T-cell (primary cell): ENCODE measurements at regions not wholly inside any gene's neighbourhood (a gene's known extent, or its start where the extent isn't known, plus 50 kb on each side); places are given as distances from the start of the nearest gene placed in this dataset.
"Not testable (repeated sequence)": the region's sequence is repeated elsewhere in the genome, so short reads cannot be mapped to it uniquely, and the experiment has no call there.

ENCODE experiments used
- ATAC-seq, 4 experiments: fragments of 200-7000 bp in 3 of 4; fragments of 150-1000 bp in 1 of 4; cut with Tn5 transposase; replicated peaks in 1 of 4; 1 replicate in 3 of 4; 2 replicates in 1 of 4; pipeline ENCODE4 v1.10.0; 2021; ENCODE audit warnings: moderate library complexity in 3 of 4, mild to moderate bottlenecking in 2 of 4, moderate number of reproducible peaks in 1 of 4
- CTCF ChIA-PET, 2 donors: fragments of 300-600 bp; sonication (Branson Sonifier 250); formaldehyde crosslinking; loops; one replicate each; lab custom pipeline; 2022; ENCODE audit warnings: antibody characterized with exemption in 2 of 2; lab: Charles Lee
- POLR2A ChIA-PET, 2 donors: fragments of 300-600 bp; sonication (Branson Sonifier 250); formaldehyde crosslinking; loops; one replicate each; lab custom pipeline; 2022; ENCODE audit warnings: antibody characterized with exemption in 2 of 2; lab: Charles Lee
- DNase-seq, 35 experiments: peaks; one replicate each; pipeline versions ENCODE4 v3.0.0 to v3.0.0-alpha.2; 2013 to 2023
- H3K27ac ChIP-seq: one replicate; pipeline ENCODE4 v1.5.1; 2013; ENCODE audit warnings: low read length
- H3K27me3 ChIP-seq, 2 experiments: replicated peaks in 1 of 2; 1 replicate in 1 of 2; 2 replicates in 1 of 2; pipeline versions ENCODE4 v1.6.1 to v1.7.0; 2013; ENCODE audit warnings: low read length in 1 of 2, mixed read lengths in 1 of 2; ENCODE audit not compliant: control insufficient read depth in 2 of 2, insufficient read depth in 2 of 2; ENCODE audit errors: extremely low read depth in 1 of 2
- H3K36me3 ChIP-seq, 2 donors: 1 replicate in 1 of 2; 2 replicates in 1 of 2; pipeline versions ENCODE4 v1.6.1 to v1.7.0; 2013; ENCODE audit warnings: low read length in 1 of 2; ENCODE audit not compliant: control insufficient read depth in 2 of 2, insufficient read depth in 1 of 2; ENCODE audit errors: extremely low read depth in 1 of 2
- H3K4me1 ChIP-seq, 2 experiments: 1 replicate in 1 of 2; 2 replicates in 1 of 2; pipeline versions ENCODE4 v1.6.1 to v1.7.0; 2013; ENCODE audit warnings: low read length in 2 of 2, mixed read lengths in 1 of 2; ENCODE audit not compliant: insufficient read depth in 2 of 2, control insufficient read depth in 1 of 2; ENCODE audit errors: extremely low read depth in 1 of 2
- H3K4me3 ChIP-seq, 2 donors: 1 replicate in 1 of 2; 2 replicates in 1 of 2; pipeline versions ENCODE4 v1.5.1 to v1.7.0; 2013; ENCODE audit warnings: mild to moderate bottlenecking in 2 of 2, low read length in 1 of 2, moderate library complexity in 1 of 2; ENCODE audit not compliant: control insufficient read depth in 1 of 2; ENCODE audit errors: extremely low read depth in 1 of 2
- H3K9me3 ChIP-seq: 2 replicates; pipeline ENCODE4 v1.7.0; 2013
- H3K27ac Mint-ChIP-seq, 2 donors: one replicate each; pipeline ENCODE4 v1.8.0; 2020 to 2021; ENCODE audit warnings: mild to moderate bottlenecking in 2 of 2, mixed read lengths in 2 of 2
- H3K27me3 Mint-ChIP-seq, 2 donors: one replicate each; pipeline ENCODE4 v1.8.0; 2021 to 2022; ENCODE audit warnings: mixed read lengths in 2 of 2
- H3K36me3 Mint-ChIP-seq: one replicate; pipeline ENCODE4 v1.8.0; 2021; ENCODE audit warnings: mixed read lengths
- H3K4me1 Mint-ChIP-seq, 3 donors: one replicate each; pipeline ENCODE4 v1.8.0; 2020 to 2022; ENCODE audit warnings: mixed read lengths in 3 of 3, mild to moderate bottlenecking in 1 of 3
- H3K4me3 Mint-ChIP-seq, 3 donors: one replicate each; pipeline ENCODE4 v1.8.0; 2020 to 2022; ENCODE audit warnings: mild to moderate bottlenecking in 3 of 3, mixed read lengths in 3 of 3, moderate library complexity in 3 of 3
- H3K9me3 Mint-ChIP-seq, 3 donors: one replicate each; pipeline ENCODE4 v1.8.0; 2020 to 2022; ENCODE audit warnings: mixed read lengths in 3 of 3
- WGBS: methylation state at CpG from one replicate; pipeline ENCODE4 v1.1.5; 2013; ENCODE audit warnings: missing lambda C conversion rate; ENCODE audit not compliant: insufficient coverage; 5-methylcytosine and 5-hydroxymethylcytosine counted together

DNA sequence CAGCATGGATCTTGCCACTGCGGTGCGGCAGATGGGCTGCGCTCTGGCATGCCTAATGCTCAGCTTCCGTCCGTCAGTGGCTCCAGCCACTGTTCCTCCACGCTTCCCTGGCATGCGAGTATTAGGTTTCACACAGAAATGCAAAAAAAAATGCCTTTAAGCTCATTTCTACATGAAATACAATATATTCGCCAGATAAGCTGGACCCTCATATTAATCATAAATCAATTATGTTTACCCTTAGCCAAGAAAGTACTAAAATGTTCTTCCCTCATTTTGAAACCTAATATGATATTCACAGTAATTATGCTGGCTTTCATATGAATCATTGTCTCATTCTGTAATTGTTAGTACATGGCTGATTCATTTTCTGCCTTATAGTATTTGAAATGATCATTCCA is 115.5 kb upstream of the FAM241A start:
- WGBS: 84% methylated on average over 7 of the region's 8 CpGs
- no peaks in the 10 kb centered on the region for H3K4me1 Mint-ChIP-seq
- ChIA-PET POLR2A (no interaction called here), CTCF (interaction anchor here in 1 of 2 donors (0.6 kb wide), 1 partner anchor 12 kb away, joined by 3 read pairs; no protein-coding TSS in a partner anchor)
- H3K36me3 ChIP-seq: no peaks in the 10 kb centered on the region
- no peaks in the 10 kb centered on the region for H3K9me3 ChIP-seq
- H3K27me3 Mint-ChIP-seq: peaks cover 20 to 41% of the 10 kb centered on the region in 2 donors
- no peaks in the 10 kb centered on the region for H3K36me3 Mint-ChIP-seq
- H3K9me3 Mint-ChIP-seq: peaks cover 0 to 7% (median 0%) of the 10 kb centered on the region in 3 donors
- H3K4me1 ChIP-seq: no peaks in the 10 kb centered on the region
- DNase-seq (no peak), ATAC-seq (no peak)
- no peak overlapping the region for H3K27ac Mint-ChIP-seq
- no peak overlapping the region for H3K4me3 Mint-ChIP-seq
- H3K27me3 ChIP-seq: peaks cover 2 to 6% of the 10 kb centered on the region in 2 experiments
- no peak overlapping the region for H3K27ac ChIP-seq
- no peak overlapping the region for H3K4me3 ChIP-seq

DNA sequence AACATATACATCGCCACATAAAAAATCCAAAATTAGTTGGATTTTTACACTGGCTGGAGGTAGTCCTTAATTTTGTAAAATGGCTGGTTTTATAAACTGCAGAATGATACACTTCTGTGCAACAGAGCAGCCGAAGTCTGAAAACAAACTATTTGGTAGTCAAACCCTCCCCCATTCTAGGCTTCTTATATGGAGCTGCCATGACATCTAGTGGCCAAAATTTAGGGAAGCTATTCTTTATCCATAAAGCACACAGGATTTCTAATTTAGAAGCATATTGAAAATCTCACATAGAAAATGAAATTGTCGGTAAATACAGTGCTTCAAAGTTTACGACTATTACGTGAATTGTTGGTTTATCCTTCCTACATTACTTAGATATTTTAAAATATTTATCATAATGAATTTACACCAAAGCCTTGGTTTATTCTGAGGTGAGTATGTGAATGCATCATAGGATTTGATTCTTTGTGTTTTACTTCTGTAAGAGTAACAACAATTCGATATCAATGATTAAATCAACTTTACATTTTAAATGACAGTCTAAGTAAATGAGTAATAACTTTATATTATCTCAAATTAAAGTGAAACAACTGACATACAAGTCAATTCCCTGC is 113.4 kb upstream of the FAM241A start:
- Mint-ChIP-seq H3K4me3 (no peak overlapping the region), H3K9me3 (peaks cover 0 to 4% (median 0%) of the 10 kb centered on the region in 3 donors), H3K27ac (no peak overlapping the region), H3K4me1 (no peaks in the 10 kb centered on the region), H3K27me3 (peaks cover 21 to 33% of the 10 kb centered on the region in 2 donors), H3K36me3 (no peaks in the 10 kb centered on the region)
- POLR2A ChIA-PET: no interaction called here
- Histone ChIP-seq H3K36me3 (no peaks in the 10 kb centered on the region), H3K27me3 (peaks cover 2 to 10% of the 10 kb centered on the region in 2 experiments), H3K27ac (no peak overlapping the region), H3K4me1 (no peaks in the 10 kb centered on the region), H3K9me3 (no peaks in the 10 kb centered on the region), H3K4me3 (no peak overlapping the region)
- no peak for DNase-seq
- no peak for ATAC-seq
- no CpG with 5 or more reads among the region's 6 CpGs for WGBS
- CTCF ChIA-PET: no interaction called here

DNA sequence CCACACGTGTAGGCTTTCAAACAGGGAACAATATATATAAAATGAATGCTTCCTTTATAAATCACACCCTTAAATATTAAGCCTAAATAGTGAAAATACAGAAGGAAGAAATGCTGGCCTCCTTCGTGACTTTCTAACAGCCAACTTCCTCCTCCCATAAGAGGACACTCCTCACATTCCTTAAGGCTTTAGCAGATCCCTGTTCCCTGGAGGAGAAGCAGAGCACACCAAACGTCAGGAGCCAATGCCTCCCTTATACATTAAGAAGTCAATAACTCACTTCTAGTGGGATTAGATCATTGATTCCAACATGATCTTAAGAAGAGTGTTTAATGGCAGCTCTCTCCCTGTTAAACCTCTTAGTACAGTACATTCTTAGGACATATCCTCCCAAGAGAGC is 108.4 kb upstream of the FAM241A start:
- DNase-seq: no peak
- ChIA-PET CTCF (no interaction called here), POLR2A (no interaction called here)
- Histone ChIP-seq H3K9me3 (no peaks in the 10 kb centered on the region), H3K4me3 (no peak overlapping the region), H3K27ac (no peak overlapping the region), H3K4me1 (no peaks in the 10 kb centered on the region), H3K36me3 (no peaks in the 10 kb centered on the region), H3K27me3 (peaks cover 2 to 8% of the 10 kb centered on the region in 2 experiments)
- no peaks in the 10 kb centered on the region for H3K36me3 Mint-ChIP-seq
- no peak overlapping the region for H3K4me3 Mint-ChIP-seq
- H3K27me3 Mint-ChIP-seq: peaks cover 15 to 23% of the 10 kb centered on the region in 2 donors
- ATAC-seq: no peak
- no CpG with 5 or more reads among the region's 3 CpGs for WGBS
- H3K27ac Mint-ChIP-seq: no peak overlapping the region
- H3K4me1 Mint-ChIP-seq: no peaks in the 10 kb centered on the region
- H3K9me3 Mint-ChIP-seq: no peaks in the 10 kb centered on the region

GRCh38 chr4:112038861-112039260 is 106.4 kb upstream of the FAM241A start:
- POLR2A ChIA-PET: no interaction called here
- WGBS: 93% methylated on average over 2 of the region's 2 CpGs
- Histone ChIP-seq H3K4me1 (no peaks in the 10 kb centered on the region), H3K9me3 (no peaks in the 10 kb centered on the region), H3K4me3 (no peak overlapping the region), H3K27ac (no peak overlapping the region), H3K36me3 (no peaks in the 10 kb centered on the region), H3K27me3 (peaks cover 0 to 4% of the 10 kb centered on the region in 2 experiments)
- no peak for ATAC-seq
- Mint-ChIP-seq H3K4me3 (no peak overlapping the region), H3K9me3 (no peaks in the 10 kb centered on the region), H3K27me3 (peaks cover 12 to 18% of the 10 kb centered on the region in 2 donors), H3K36me3 (no peaks in the 10 kb centered on the region), H3K27ac (no peak overlapping the region), H3K4me1 (no peaks in the 10 kb centered on the region)
- CTCF ChIA-PET: no interaction called here
- no peak for DNase-seq

- ATAC-seq, DNase-seq, H3K9me3 ChIP-seq, H3K27me3 ChIP-seq, H3K36me3 ChIP-seq, H3K4me1 ChIP-seq, CTCF ChIA-PET, H3K27me3 Mint-ChIP-seq, H3K4me1 Mint-ChIP-seq, POLR2A ChIA-PET, H3K36me3 Mint-ChIP-seq, H3K27ac Mint-ChIP-seq, H3K4me3 ChIP-seq, H3K4me3 Mint-ChIP-seq, H3K27ac ChIP-seq, H3K9me3 Mint-ChIP-seq: not testable (repeated sequence)
- WGBS: 100% methylated on average over 1 of the region's 3 CpGs
These were observed 96.1 kb upstream of the FAM241A start for GRCh38 chr4:112049119-112049518.

- ChIA-PET POLR2A (no interaction called here), CTCF (no interaction called here)
- no peaks in the 10 kb centered on the region for H3K4me1 ChIP-seq
- Mint-ChIP-seq H3K9me3 (no peaks in the 10 kb centered on the region), H3K4me1 (peaks cover 2 to 6% (median 3%) of the 10 kb centered on the region in 3 donors), H3K4me3 (no peak overlapping the region), H3K27ac (no peak overlapping the region), H3K27me3 (peaks cover 3 to 9% of the 10 kb centered on the region in 2 donors), H3K36me3 (no peaks in the 10 kb centered on the region)
- no peaks in the 10 kb centered on the region for H3K36me3 ChIP-seq
- H3K4me3 ChIP-seq: no peak overlapping the region
- no peak overlapping the region for H3K27ac ChIP-seq
- no peaks in the 10 kb centered on the region for H3K9me3 ChIP-seq
- no CpG with 5 or more reads among the region's 2 CpGs for WGBS
- peaks cover 0 to under 1% of the 10 kb centered on the region in 2 experiments for H3K27me3 ChIP-seq
- ATAC-seq: no peak
- no peak for DNase-seq
These were observed 91.4 kb upstream of the FAM241A start for GRCh38 chr4:112053825-112054350.
